ENCODE measurements at regions not wholly inside any gene's neighbourhood (a gene's known extent, or its start where the extent isn't known, plus 50 kb on each side); places are given as distances from the start of the nearest gene placed in this dataset.

- H3K9me3 Mint-ChIP-seq (ENCODE audit: unreplicated experiment), result no peaks in the 10 kb centered on the region
- H3K27me3 Mint-ChIP-seq (ENCODE audit: unreplicated experiment), result no peaks in the 10 kb centered on the region
- H3K4me1 Mint-ChIP-seq (ENCODE audit: unreplicated experiment), result peaks cover 13% of the 10 kb centered on the region
- TF ChIP-seq CTCF (IDR thresholded peaks at IDR 0.05), result no peak
- no peak for DNase-seq (ENCODE audit: extremely low spot score, unreplicated experiment)
- H3K4me3 Mint-ChIP-seq (ENCODE audit: unreplicated experiment), result no peak overlapping the region
- peaks cover 2% of the 10 kb centered on the region for H3K36me3 Mint-ChIP-seq (ENCODE audit: unreplicated experiment)
- H3K27ac Mint-ChIP-seq (ENCODE audit: unreplicated experiment), result no peak overlapping the region
Observed at GRCh38 chr4:33133723-33134122, 2413.6 kb downstream of the PCDH7 start.

- no peak for TF ChIP-seq CTCF (IDR thresholded peaks at IDR 0.05)
- H3K4me3 Mint-ChIP-seq (ENCODE audit: unreplicated experiment), result no peak overlapping the region
- H3K4me1 Mint-ChIP-seq (ENCODE audit: unreplicated experiment), result peaks cover 13% of the 10 kb centered on the region
- no peaks in the 10 kb centered on the region for H3K9me3 Mint-ChIP-seq (ENCODE audit: unreplicated experiment)
- peaks cover 2% of the 10 kb centered on the region for H3K36me3 Mint-ChIP-seq (ENCODE audit: unreplicated experiment)
- DNase-seq (ENCODE audit: extremely low spot score, unreplicated experiment), result no peak
- H3K27me3 Mint-ChIP-seq (ENCODE audit: unreplicated experiment), result no peaks in the 10 kb centered on the region
- H3K27ac Mint-ChIP-seq (ENCODE audit: unreplicated experiment), result no peak overlapping the region
Observed at GRCh38 chr4:33134366-33134765, 2414.2 kb downstream of the PCDH7 start.

- H3K4me1 Mint-ChIP-seq (ENCODE audit: unreplicated experiment), result peaks cover 10% of the 10 kb centered on the region
- peaks cover 7% of the 10 kb centered on the region for H3K36me3 Mint-ChIP-seq (ENCODE audit: unreplicated experiment)
- H3K27ac Mint-ChIP-seq (ENCODE audit: unreplicated experiment), result no peak overlapping the region
- no peak for TF ChIP-seq CTCF (IDR thresholded peaks at IDR 0.05)
- H3K4me3 Mint-ChIP-seq (ENCODE audit: unreplicated experiment), result no peak overlapping the region
- peaks cover 16% of the 10 kb centered on the region for H3K9me3 Mint-ChIP-seq (ENCODE audit: unreplicated experiment)
- no peaks in the 10 kb centered on the region for H3K27me3 Mint-ChIP-seq (ENCODE audit: unreplicated experiment)
- DNase-seq (ENCODE audit: extremely low spot score, unreplicated experiment), result no peak
Observed at GRCh38 chr4:33149658-33150524, 2429.7 kb downstream of the PCDH7 start.

- H3K36me3 Mint-ChIP-seq (ENCODE audit: unreplicated experiment), result peaks cover 7% of the 10 kb centered on the region
- H3K27me3 Mint-ChIP-seq (ENCODE audit: unreplicated experiment), result no peaks in the 10 kb centered on the region
- H3K4me3 Mint-ChIP-seq (ENCODE audit: unreplicated experiment), result no peak overlapping the region
- H3K27ac Mint-ChIP-seq (ENCODE audit: unreplicated experiment), result no peak overlapping the region
- H3K4me1 Mint-ChIP-seq (ENCODE audit: unreplicated experiment), result peaks cover 10% of the 10 kb centered on the region
- no peak for TF ChIP-seq CTCF (IDR thresholded peaks at IDR 0.05)
- DNase-seq (ENCODE audit: extremely low spot score, unreplicated experiment), result no peak
- H3K9me3 Mint-ChIP-seq (ENCODE audit: unreplicated experiment), result peaks cover 16% of the 10 kb centered on the region
Observed at GRCh38 chr4:33150525-33150910, 2430.3 kb downstream of the PCDH7 start.

GRCh38 chr4:33160126-33160525 is 2440.0 kb downstream of the PCDH7 start:
- DNase-seq (ENCODE audit: extremely low spot score, unreplicated experiment), result no peak
- Mint-ChIP-seq H3K27me3 (ENCODE audit: unreplicated experiment) (no peaks in the 10 kb centered on the region), H3K9me3 (ENCODE audit: unreplicated experiment) (peaks cover 15% of the 10 kb centered on the region), H3K4me1 (ENCODE audit: unreplicated experiment) (peaks cover 42% of the 10 kb centered on the region), H3K4me3 (ENCODE audit: unreplicated experiment) (no peak overlapping the region), H3K27ac (ENCODE audit: unreplicated experiment) (peak overlapping the region; percentile 14), H3K36me3 (ENCODE audit: unreplicated experiment) (peaks cover 7% of the 10 kb centered on the region)
- peak; percentile 70 for TF ChIP-seq CTCF (IDR thresholded peaks at IDR 0.05)
